OCI-LY3 (cell line): ENCODE measurements at regions not wholly inside any gene's neighbourhood (a gene's known extent, or its start where the extent isn't known, plus 50 kb on each side); places are given as distances from the start of the nearest gene placed in this dataset.

Experiments
- H2AFZ ChIP-seq: fragments of 200-600, 300-600 bp; shearing (Covaris generic); 2 replicates; pipeline ENCODE4 v1.6.0; 2014; ENCODE audit warnings: antibody characterized with exemption, low read depth, low read length
- H3K27ac ChIP-seq: fragments of 200-600, 300-600 bp; sonication (generic); 2 replicates; pipeline ENCODE4 v1.5.1; 2014; ENCODE audit warnings: mild to moderate bottlenecking, low read length, moderate library complexity, mixed read lengths
- H3K27me3 ChIP-seq: fragments of 200-600, 300-600 bp; sonication (generic); 2 replicates; pipeline ENCODE4 v1.6.1; 2014; ENCODE audit warnings: low read depth, low read length, mixed read lengths
- H3K36me3 ChIP-seq: fragments of 200-600, 300-600 bp; sonication (generic); replicated peaks from 2 replicates; pipeline ENCODE3; 2014; ENCODE audit warnings: low read depth, low read length, mixed read lengths
- H3K4me1 ChIP-seq: fragments of 300-600, 200-600 bp; sonication (generic); 2 replicates; pipeline ENCODE4 v1.6.1; 2014; ENCODE audit warnings: low read length, mixed read lengths
- H3K4me2 ChIP-seq: fragments of 200-600, 300-600 bp; sonication (generic); 2 replicates; pipeline ENCODE4 v1.6.1; 2014; ENCODE audit warnings: low read length, mixed read lengths
- H3K4me3 ChIP-seq: fragments of 300-600, 200-600 bp; sonication (generic); 2 replicates; pipeline ENCODE4 v1.5.1; 2014; ENCODE audit warnings: antibody characterized with exemption, mild to moderate bottlenecking, low read length, moderate library complexity
- H3K79me2 ChIP-seq: fragments of 300-600, 200-600 bp; shearing (Covaris generic); 2 replicates; pipeline ENCODE4 v1.6.1; 2014; ENCODE audit warnings: mild to moderate bottlenecking, low read length, mixed read lengths
- H3K9ac ChIP-seq: fragments of 300-600, 200-600 bp; shearing (Covaris generic); 2 replicates; pipeline ENCODE4 v1.6.0; 2014; ENCODE audit warnings: mild to moderate bottlenecking, low read length, moderate library complexity
- H3K9me3 ChIP-seq: fragments of 200-600, 300-600 bp; shearing (Covaris generic); 2 replicates; pipeline ENCODE4 v1.6.1; 2014; ENCODE audit warnings: low read length, mixed read lengths; ENCODE audit not compliant: insufficient read depth
- H4K20me1 ChIP-seq: fragments of 200-600, 300-600 bp; sonication (generic); 2 replicates; pipeline ENCODE4 v1.6.1; 2016; ENCODE audit warnings: low read length, mixed read lengths; ENCODE audit not compliant: insufficient read depth
- EZH2phosphoT487 ChIP-seq: fragments of 200-600 bp; shearing (Covaris generic); IDR thresholded peaks from 2 replicates; pipeline ENCODE4 v1.6.1; 2018; ENCODE audit warnings: antibody characterized with exemption, mixed run types, low read depth
- TF ChIP-seq, protein P1 (sequence below): fragments of 200-600, 300-600 bp; sonication (generic); IDR thresholded peaks from 2 replicates; pipeline ENCODE4 v1.5.1; 2014; ENCODE audit warnings: antibody characterized with exemption, low read length, low read depth

GRCh38 chr3:8368598-8368997 lies 133.0 kb upstream of the LMCD1 start:
- Histone ChIP-seq H3K36me3 (no peaks in the 10 kb centered on the region), H3K4me3 (no peak overlapping the region), H3K27me3 (no peaks in the 10 kb centered on the region; the same call in 1 of the 2 replicates), H3K79me2 (no peaks in the 10 kb centered on the region), H3K4me2 (no peak overlapping the region), H4K20me1 (no peaks in the 10 kb centered on the region), H3K4me1 (no peaks in the 10 kb centered on the region), H3K27ac (no peak overlapping the region), H2AFZ (no peak overlapping the region), H3K9me3 (no peaks in the 10 kb centered on the region), H3K9ac (no peak overlapping the region)
- TF ChIP-seq, protein P1, sequence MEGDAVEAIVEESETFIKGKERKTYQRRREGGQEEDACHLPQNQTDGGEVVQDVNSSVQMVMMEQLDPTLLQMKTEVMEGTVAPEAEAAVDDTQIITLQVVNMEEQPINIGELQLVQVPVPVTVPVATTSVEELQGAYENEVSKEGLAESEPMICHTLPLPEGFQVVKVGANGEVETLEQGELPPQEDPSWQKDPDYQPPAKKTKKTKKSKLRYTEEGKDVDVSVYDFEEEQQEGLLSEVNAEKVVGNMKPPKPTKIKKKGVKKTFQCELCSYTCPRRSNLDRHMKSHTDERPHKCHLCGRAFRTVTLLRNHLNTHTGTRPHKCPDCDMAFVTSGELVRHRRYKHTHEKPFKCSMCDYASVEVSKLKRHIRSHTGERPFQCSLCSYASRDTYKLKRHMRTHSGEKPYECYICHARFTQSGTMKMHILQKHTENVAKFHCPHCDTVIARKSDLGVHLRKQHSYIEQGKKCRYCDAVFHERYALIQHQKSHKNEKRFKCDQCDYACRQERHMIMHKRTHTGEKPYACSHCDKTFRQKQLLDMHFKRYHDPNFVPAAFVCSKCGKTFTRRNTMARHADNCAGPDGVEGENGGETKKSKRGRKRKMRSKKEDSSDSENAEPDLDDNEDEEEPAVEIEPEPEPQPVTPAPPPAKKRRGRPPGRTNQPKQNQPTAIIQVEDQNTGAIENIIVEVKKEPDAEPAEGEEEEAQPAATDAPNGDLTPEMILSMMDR = no peak

GRCh38 chr3:8369638-8370037 lies 132.0 kb upstream of the LMCD1 start:
- H3K9ac ChIP-seq = no peak overlapping the region
- H3K27ac ChIP-seq = no peak overlapping the region
- H2AFZ ChIP-seq = no peak overlapping the region
- H3K4me3 ChIP-seq = no peak overlapping the region
- H3K27me3 ChIP-seq = no peaks in the 10 kb centered on the region; the same call in 1 of the 2 replicates
- no peak for TF ChIP-seq EZH2phosphoT487
- TF ChIP-seq, protein P1 = no peak
- no peaks in the 10 kb centered on the region for H4K20me1 ChIP-seq
- no peaks in the 10 kb centered on the region for H3K9me3 ChIP-seq
- no peaks in the 10 kb centered on the region for H3K36me3 ChIP-seq
- no peaks in the 10 kb centered on the region for H3K4me1 ChIP-seq
- no peak overlapping the region for H3K4me2 ChIP-seq
- no peaks in the 10 kb centered on the region for H3K79me2 ChIP-seq

GRCh38 chr3:8371085-8371551 lies 130.5 kb upstream of the LMCD1 start:
- Histone ChIP-seq H3K4me1 (no peaks in the 10 kb centered on the region), H3K4me2 (no peak overlapping the region), H3K27me3 (no peaks in the 10 kb centered on the region; the same call in 1 of the 2 replicates), H3K27ac (no peak overlapping the region), H3K79me2 (no peaks in the 10 kb centered on the region), H3K4me3 (no peak overlapping the region), H3K9me3 (no peaks in the 10 kb centered on the region), H3K9ac (no peak overlapping the region), H3K36me3 (no peaks in the 10 kb centered on the region), H2AFZ (no peak overlapping the region), H4K20me1 (no peaks in the 10 kb centered on the region)
- TF ChIP-seq, protein P1 = no peak
- no peak for TF ChIP-seq EZH2phosphoT487

DNA sequence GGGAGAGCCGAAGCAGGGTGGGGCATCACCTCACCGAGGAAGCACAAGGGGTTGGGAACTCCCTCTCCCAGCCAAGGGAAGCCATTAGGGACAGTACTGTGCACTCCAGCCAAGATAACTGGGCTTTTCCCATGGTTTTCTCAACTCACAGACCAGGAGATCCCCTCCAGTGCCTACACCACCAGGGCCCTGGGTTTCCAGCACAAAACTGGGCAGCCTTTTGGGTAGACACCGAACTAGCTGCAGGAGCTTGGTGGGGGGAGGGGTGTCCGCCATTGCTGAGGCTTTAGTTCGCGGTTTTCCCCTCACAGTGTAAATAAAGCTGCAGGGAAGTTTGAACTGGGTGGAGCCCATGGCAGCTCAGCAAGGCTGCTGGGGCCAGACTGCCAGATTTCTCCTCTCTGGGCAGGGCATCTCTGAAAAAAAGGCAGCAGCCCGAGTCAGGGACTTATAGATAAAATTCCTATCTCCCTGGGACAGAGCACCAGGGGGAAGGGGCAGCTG lies 129.6 kb upstream of the LMCD1 start:
- no peaks in the 10 kb centered on the region for H3K4me1 ChIP-seq
- H3K4me2 ChIP-seq = no peak overlapping the region
- H3K4me3 ChIP-seq = no peak overlapping the region
- no peak for TF ChIP-seq EZH2phosphoT487
- TF ChIP-seq, protein P1 = no peak
- H3K9ac ChIP-seq = no peak overlapping the region
- H3K79me2 ChIP-seq = no peaks in the 10 kb centered on the region
- H3K27ac ChIP-seq = no peak overlapping the region
- no peaks in the 10 kb centered on the region for H3K9me3 ChIP-seq
- no peaks in the 10 kb centered on the region for H3K36me3 ChIP-seq
- H2AFZ ChIP-seq = no peak overlapping the region
- H3K27me3 ChIP-seq = no peaks in the 10 kb centered on the region; the same call in 1 of the 2 replicates
- no peaks in the 10 kb centered on the region for H4K20me1 ChIP-seq
